ENCODE measurements at regions not wholly inside any gene's neighbourhood (a gene's known extent, or its start where the extent isn't known, plus 50 kb on each side); places are given as distances from the start of the nearest gene placed in this dataset.

- DNase-seq = no peak
Measured at GRCh38 chr1:38126970-38127369, 80.4 kb upstream of the POU3F1 start.

- no peak for DNase-seq
Measured at GRCh38 chr1:38125837-38126520, 79.4 kb upstream of the POU3F1 start.

GRCh38 chr1:38125016-38125415 is 78.4 kb upstream of the POU3F1 start:
- DNase-seq = no peak

- no peak for DNase-seq
Measured at GRCh38 chr1:38123356-38124135, 77.0 kb upstream of the POU3F1 start.

- no peak for DNase-seq
Measured at GRCh38 chr1:38121231-38121680, 74.7 kb upstream of the POU3F1 start.

GRCh38 chr1:38120552-38121230 is 74.1 kb upstream of the POU3F1 start:
- DNase-seq = no peak

GRCh38 chr1:38118976-38119375 is 72.4 kb upstream of the POU3F1 start:
- DNase-seq = no peak

- DNase-seq = no peak
Measured at GRCh38 chr1:38117444-38117887, 70.9 kb upstream of the POU3F1 start.

- no peak for DNase-seq
Measured at GRCh38 chr1:38115682-38116202, 69.1 kb upstream of the POU3F1 start.

- no peak for DNase-seq
Measured at GRCh38 chr1:38115226-38115625, 68.6 kb upstream of the POU3F1 start.

- DNase-seq = no peak
Measured at GRCh38 chr1:38114241-38115026, 67.8 kb upstream of the POU3F1 start.

GRCh38 chr1:38113159-38113666 is 66.6 kb upstream of the POU3F1 start:
- DNase-seq = no peak

- no peak for DNase-seq
Measured at GRCh38 chr1:38111589-38111988, 65.0 kb upstream of the POU3F1 start.

GRCh38 chr1:38105267-38105666 is 58.7 kb upstream of the POU3F1 start:
- DNase-seq = no peak

- no peak for DNase-seq
Measured at GRCh38 chr1:38102636-38103035, 56.0 kb upstream of the POU3F1 start.

- DNase-seq = no peak
Measured at GRCh38 chr1:38101037-38101785, 54.6 kb upstream of the POU3F1 start.

GRCh38 chr1:38098101-38098847 is 51.7 kb upstream of the POU3F1 start:
- no peak for DNase-seq

GRCh38 chr1:38097284-38097898 is 50.8 kb upstream of the POU3F1 start:
- DNase-seq = no peak
